ENCODE measurements at regions not wholly inside any gene's neighbourhood (a gene's known extent, or its start where the extent isn't known, plus 50 kb on each side); places are given as distances from the start of the nearest gene placed in this dataset.

DNA sequence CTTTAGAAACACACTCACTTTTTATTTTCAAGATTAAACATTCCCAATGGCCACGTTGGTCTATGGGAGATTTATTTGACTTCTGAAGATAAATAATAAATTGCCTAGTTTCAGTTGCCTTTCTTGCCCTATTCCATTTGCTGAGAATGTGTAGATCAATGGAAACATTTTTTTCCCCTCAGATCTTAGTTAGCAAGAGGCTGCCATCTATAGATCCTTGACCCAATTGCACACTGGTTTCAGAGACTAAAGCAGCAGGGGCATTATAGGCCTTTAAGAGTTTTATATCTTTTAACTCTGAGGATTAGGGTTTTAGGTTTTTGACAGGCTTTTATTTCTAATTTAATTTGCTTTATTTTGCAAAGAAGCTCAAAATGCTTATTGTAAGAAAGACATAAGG, 163.2 kb upstream of the GPR26 start:
- DNase-seq = no peak

DNA sequence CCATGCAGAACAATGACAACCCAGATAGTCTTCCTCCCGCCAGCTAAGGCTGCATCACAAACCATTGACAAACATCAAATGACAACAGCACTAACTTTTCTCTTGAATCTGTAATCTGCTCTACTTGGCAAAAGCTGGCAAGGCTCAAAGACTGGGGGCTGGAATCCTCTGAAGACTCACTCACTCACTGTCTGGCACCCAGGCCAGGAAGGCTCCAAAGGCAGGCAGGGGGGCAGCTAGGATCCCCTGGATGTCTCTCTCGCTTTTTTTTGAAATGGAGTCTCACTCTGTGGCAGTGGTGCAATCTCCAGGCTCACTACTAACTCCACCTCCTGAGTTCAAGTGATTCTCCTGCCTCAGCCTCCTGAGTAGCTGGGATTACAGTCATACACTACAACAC, 159.7 kb upstream of the GPR26 start:
- no peak for DNase-seq

DNA sequence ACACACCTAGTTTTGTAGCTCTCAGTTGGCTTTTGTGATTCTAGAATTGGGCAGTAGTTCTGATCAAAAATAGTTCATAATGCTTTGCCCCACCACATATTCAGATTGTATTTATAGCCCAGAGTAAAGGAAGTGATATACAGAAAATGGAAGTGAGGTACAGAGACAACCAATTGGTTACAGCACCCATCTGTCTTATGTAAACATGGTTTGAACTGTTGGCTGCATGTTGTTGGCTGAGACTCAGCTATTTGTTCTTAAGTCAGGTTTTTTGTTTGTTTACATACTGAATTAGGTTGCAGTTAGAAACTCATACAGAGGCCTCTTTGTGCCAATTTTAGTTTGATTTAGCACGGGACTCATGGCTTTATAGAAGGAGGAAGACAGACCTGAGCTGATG, 158.9 kb upstream of the GPR26 start:
- no peak for DNase-seq

DNA sequence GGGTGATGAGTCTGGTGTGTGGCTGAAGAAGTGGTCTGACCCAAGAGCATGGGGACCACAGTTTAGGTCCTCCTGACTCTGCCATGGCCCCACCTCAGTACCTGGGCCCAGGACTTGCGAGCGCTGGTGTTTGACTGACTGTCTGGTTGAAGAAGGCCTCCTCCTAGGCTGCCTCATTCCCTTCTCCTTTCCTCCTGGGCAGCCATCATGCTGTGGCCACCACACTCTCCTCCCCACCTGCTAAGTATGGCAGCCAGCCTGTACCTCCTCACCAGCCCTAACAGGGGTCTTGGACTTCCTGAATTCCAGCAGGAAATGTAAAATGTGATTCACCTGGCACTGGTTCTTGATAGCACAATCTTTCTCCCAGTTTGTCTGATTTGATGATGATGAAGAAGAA, 156.8 kb upstream of the GPR26 start:
- no peak for DNase-seq

DNA sequence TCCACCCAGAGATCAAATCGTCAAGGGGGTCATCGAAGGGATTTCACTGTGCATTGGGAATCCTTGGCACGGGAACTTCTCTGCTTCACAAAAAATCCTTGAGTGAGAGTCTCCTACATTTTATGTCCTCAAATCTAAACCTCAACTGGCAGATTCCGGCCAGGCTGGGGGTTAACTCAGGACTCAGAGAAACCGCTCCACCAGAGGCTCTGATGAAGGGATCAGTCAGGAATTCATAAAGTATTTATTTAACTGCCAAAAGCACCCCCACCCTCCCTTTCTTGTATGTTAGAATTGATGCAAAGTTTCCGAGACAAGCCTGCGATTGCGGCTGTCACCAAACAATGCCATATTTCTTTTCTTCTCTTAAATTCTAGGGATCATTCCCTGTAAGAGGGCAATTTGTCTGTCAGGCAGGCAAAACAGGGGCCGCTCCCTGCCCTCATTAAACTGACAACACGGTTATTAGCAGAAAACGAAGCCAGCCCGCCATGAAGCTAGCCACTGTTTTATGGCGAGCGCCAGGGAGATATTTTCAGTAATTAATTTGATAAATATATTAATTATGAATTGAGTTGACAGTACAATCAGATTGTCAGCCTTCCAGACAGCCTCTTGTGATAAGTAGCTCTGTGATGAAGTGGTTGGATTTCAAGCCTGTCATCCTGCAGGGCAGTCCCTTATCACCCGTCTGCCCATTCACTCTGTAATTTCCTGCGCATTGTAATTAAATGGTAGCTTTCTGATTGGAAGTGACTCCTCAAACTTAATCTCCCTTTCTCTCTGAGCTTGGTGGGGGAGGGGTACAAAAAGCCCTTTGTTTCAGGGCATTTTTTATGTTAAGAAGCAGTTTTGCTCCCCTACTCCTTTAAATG, 153.0 kb upstream of the GPR26 start:
- no peak for DNase-seq

DNA sequence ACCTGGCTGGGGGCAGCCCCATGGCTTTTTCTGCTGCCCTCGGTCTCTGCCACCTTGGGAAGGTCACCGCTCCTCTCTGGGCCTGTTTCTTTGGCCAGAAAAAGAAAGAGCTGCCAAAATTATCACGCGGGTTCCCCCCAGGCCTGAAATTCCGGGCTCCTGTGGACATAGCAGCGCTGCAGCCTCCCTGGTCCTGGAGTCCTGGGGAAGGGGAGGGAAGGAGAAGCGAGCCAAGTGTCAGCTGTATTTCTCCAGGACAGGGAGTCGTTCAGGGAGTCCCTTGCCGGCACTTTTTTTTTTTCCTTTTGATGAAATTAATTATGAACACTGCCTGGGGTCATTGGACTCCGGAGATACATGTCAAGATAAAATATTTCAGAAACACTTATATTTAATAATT, 152.3 kb upstream of the GPR26 start:
- DNase-seq = no peak

DNA sequence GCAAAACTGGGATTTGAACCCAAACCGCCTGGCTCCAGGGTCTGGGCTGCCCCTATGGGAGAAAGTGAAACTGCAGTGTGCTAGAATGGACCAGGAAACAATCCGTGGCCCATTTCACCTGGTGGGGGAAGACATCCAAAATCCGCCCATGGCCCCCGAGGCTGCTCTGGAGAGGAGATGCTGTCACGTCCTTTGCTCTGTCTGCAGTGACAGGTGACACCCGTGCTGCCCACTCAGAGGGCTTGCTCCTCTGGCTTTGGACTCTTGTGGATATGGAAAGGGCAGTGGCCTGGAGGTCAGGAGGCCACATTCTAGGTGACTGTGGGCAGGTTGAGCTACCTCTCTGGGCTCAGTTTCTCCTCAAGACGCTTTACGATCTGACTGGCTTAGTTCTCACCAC, 151.2 kb upstream of the GPR26 start:
- DNase-seq = no peak

DNA sequence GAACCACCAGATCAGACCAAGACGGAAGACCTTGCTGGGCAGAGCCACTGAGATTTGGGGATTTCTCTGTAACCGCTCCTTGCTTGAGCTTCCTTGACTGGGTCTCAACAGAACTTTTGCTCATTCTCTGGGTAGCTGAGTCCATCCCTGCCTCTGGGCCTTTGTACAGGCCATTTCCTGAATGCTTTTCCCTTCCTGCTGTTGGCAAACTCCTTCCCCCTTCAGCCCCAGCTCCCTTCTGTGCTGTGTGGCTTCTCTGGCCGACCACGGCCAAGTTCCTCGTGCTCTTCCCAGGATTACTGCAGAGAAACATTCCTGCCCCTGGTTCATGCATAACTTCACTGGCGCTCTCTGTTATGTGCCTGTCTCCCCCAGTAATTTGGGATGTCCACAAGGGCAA, 150.5 kb upstream of the GPR26 start:
- DNase-seq = no peak

DNA sequence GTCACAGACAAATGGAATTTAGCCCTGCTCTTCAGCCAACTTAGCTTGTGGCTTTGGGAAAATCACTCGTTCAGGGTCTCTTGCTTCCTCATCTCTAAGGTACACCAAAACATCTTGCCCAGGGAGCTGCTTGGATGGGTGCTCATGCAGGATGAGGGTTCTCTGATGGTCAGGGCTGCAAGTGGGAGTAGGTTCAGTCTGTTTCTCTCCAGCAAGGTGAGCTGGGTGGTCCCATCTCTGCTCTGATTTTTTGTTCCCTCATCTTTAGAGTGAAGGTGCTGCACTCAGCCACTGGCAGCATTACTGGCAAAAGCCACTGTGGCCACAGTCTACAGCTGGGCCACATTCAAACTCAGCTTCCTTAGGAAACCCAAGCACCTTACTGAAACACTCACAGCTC, 149.9 kb upstream of the GPR26 start:
- DNase-seq = no peak

DNA sequence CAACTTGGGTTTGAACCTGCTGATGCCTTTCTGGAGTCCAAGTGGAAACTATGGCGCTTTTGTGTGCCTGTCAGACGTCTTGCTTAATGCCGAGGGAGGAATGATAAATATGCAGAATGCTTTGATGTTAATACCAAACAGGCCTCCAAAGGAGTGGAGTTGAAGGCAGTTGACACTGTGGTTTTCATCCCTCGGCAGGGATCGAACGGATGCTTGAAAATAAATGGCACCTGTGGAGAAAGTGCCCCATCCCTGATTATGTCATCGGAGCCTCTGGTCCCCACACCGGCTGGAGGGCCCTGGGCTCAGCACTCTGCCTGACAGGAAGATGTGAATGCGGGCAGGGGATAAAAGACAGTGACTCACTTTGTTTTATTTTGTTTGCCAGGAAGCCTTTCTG, 148.7 kb upstream of the GPR26 start:
- no peak for DNase-seq

DNA sequence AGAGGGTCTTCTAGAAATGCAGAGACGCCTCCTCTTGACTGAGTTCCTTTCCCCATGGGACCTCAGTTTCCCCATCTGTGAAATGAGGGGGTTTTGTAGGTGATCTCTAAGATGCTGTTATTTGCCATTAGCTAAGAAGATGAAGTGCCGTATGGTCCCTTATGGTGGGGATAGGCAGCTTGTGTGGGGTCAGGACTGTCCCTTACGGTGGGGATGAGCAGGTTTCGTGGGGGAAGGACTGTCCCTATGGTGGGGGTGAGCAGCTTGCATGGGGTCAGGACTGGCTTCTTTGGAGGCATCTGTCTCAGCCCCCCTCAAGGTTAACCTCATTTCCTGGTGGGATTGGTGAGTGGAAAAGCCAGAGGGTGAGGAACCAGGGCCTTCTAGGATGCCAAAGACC, 148.3 kb upstream of the GPR26 start:
- DNase-seq = no peak

DNA sequence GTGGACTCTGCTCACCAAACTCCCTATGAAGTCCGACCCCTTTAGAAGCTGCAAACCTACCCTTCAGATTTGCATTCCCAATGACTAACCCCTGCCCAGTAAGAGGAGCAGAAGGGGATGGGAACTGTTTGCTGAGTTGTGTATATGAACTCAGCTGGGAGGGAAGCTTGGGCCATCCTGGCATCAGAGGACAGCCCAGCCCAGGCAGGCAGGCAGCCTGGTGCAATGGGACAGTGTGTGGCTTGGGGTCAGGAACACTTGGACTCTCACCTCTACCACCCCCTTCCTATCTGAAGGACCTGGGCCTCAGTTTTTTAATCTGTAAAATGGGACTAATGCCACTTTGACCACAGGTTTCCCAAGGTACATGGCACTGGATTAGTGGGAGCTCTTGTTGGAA, 147.4 kb upstream of the GPR26 start:
- DNase-seq = no peak

DNA sequence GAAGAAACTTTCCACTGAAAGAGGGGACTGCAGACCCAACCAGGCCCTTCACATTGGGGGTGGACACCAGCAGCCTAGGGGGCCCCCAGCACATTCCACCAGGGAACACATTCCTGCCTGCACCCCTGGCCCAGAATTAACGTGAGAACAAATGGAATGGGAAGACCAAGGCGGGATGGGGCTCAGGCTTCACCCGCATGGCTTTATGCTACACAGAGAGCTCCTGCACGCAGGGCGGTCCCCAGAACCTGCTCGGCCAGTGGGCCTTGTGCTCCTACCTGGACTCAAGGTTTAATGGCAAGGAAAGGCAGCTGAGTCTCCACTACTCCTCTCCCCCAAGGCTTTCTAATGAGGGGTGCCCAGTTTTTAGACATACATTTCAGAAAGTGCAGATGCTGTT, 146.3 kb upstream of the GPR26 start:
- DNase-seq = no peak

DNA sequence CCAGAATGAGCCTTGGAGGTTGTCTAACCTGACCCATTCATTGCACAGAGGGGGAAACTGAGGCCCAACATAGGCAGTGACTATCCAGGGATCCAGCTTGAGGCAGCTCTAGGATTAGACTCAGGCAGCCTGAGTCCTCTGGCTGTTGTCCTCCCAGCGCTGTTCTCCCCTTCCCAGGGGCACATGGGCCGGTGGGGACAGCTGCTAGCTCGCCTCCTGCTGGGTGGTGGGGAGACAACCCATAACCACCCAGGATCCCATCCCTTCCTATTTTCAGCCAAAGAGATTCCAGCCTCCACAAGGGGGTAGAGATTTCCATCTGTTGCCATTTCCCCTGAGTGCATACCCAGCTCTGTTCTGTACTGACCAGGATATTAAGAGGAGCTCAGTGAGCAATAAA, 145.1 kb upstream of the GPR26 start:
- no peak for DNase-seq

DNA sequence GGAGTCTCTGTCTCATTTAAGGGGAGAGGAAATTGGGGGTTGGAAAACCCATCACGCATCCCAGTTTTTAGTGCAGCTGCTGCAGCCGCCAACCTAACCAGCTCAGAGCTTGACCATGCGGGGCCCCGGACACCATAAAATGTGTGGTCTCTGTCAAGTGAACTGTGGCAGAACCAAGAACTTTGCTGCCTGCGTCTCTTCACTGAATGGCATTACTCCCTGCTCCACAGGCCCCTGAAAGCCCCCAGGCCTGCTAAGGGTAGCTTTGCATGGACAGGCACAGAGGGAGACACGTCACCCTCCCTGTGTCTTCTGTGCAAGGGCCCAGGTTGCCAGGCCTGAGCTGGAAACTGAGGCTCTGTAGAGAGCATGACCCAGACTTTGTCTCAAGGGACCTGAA, 144.6 kb upstream of the GPR26 start:
- no peak for DNase-seq

DNA sequence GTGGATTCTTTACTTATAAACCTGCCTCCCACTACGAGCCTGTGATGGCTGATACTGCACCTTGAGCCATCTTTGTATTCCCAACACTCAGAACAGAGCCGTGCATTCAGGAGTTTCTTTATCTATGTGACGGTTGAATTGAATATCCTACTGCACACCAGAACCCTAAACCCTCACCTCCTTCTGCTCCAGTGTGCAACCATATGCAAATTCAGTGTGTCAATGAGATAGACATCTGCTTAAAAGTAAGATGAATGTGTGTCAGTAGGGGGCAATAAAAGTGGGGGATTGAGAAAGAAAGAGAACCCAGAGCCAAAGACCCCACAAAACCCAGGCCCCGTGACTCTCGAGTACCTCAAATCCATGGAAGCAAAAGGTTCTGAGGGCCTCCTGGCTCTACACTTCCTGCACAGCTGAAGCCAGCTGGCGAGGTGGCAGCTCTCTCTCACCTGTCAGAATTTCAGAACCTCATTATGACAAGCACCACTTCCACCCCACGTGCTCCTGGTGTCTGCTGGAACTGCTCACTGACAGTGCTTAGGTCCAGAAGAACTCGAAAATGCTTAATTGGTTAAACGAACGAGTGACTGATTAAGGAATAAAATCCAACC, 143.3 kb upstream of the GPR26 start:
- DNase-seq = no peak

DNA sequence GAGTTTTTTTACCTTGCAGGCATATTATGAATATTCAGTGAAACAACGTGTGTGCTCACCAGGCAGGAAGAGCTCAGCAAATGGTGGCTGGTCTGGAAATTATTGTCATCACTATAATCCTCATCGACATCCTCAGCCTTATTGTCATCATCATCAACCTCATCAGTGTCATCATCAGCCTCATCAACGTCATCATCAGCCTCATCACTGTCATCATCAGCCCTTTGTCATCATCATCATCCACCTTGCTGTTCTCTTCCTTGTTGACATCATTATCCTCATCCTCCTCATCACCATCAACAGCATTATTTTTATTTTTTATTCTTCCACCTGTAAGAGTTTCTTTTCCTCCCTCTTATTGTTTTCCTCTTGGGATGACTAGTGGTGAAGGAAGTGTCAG, 142.3 kb upstream of the GPR26 start:
- no peak for DNase-seq

DNA sequence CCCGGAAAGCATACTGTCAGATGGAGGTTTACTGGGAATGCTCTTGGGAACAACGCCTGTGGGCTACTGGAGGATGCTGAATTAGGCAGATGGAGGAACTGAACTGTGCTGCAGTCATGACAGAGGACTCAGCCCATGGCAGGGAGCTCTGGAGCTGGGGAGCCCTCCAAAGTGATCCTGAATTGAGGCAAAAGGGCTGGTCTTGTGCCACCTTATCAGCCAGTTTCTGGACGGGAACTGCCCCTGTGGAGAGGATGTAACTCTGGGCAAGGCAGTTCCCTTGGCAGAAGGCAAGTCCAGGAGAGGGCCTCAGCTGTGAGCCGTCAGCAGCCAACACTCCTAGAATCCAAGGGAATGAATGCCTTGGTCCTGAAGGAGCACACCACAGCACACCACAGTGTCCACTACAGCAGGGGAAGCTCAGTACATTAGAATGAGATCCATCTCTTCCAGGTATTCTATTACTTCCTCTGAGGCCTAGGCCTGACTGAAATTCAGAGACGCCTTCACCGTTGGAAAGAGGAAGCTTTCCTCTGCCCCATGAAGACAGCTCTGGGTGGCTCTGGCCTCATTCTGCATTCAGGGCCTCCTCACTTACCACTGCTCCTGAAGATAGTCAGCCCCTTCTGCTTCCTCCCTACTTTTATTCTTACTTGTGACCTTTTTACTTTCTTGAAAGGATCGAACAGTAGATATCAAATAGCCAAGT, 139.6 kb upstream of the GPR26 start:
- DNase-seq = no peak

DNA sequence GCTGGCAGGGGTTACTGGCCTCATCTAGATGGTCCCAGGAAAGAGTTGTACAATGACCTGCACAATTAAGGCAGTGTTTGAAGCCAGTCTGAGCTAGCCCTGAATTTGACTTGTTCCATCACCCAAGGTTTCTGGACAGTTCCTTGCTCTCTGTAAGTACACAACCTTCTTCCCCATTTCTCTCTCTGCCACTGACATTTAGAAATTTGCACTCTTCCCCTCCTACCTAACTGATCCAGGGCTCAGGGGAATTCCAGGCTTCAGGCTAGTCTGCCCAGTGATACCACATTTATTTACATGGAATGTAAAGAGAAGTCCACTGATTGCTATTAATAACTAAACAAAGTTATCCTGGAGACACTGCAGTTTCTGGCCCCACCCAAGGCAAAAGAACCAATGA, 139.0 kb upstream of the GPR26 start:
- DNase-seq = no peak

DNA sequence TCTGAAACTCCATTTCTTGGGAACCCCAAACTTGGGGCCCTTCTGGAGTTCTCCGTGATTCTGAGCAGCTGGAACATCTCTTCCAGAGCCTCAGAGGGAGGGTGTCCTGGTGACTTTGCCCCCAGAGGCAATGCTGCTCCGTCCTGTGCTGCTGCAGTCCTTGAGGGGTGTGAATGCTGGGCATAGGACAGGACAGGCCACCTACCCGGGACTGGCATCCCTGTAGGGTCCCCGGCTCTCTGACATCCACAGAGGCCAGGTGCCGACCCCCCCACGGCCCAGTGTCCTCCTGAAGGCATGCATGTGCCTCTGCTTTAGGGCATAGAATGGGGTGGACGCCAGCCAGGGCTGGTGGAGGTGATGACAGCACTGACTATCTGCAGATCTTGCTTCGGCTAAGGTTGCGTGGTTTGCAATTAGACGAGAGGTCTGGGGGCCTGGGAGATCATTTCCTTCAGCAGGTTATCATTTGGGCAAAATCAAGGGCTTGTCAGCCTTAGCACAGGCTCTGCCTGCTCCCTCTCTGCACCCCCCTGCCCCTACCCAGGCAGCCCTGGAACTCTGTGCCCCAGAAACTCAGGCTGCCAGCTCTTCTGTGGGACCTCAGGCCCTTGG, 136.9 kb upstream of the GPR26 start:
- DNase-seq = no peak

DNA sequence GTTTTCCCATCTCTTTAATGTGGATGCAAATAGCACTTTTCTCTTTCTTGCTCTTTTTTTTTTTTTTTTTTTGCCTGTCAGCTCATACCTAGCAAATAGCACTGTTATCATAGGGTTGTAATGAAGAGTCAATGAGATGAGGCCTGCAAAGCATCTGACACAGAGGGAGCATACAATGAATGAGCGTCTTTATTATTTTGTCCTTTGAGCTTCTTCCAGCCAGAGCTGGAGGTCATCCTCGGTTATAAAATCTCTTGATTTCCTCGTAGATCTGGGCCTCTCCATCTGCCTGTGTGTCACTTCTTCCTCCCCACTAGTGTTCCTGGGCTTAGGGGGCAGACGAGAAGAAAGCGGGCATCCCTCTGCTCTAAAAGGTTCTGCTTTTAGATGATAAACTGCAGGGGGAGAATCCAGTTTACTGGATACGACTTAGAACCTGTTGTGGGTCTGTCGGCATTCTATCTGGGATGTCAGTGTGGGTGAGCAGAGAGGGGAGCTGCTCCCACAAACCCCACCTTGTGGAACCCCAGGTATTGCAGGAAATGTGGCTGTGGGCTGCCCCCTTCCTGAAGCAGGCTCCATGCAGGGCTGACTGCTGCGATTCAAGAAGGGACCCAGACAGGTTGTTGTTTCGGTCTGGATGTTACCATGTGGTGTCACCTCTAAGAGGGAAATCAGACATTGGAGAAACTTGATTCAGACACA, 135.8 kb upstream of the GPR26 start:
- no peak for DNase-seq

DNA sequence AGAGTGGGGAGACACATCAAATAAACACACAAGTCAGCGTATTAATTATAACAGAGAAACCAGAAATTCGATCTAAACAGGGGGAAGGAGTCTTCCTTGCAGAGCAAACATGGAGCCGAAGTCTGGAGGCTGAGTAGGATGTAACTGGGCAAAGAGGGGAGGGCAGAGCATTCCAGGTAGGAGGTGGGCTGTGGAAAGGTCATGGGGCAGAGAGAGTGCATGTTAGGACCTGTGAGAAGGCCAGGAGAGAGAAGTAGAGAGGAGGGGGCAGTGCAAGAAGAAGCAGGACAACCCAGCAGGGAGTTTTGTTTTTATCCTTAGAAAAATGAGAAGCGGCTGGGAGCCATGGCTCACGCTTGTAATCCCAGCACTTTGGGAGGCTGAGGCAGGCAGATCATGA, 130.8 kb upstream of the GPR26 start:
- DNase-seq = no peak
